ENCODE measurements at regions not wholly inside any gene's neighbourhood (a gene's known extent, or its start where the extent isn't known, plus 50 kb on each side); places are given as distances from the start of the nearest gene placed in this dataset.

GRCh38 chr18:40048886-40049650 lies 1906.0 kb upstream of the PIK3C3 start:
- Histone ChIP-seq H3K4me3 (replicated peaks; ENCODE audit: low read depth, low read length) (no peak overlapping the region), H3K36me3 (ENCODE audit: control insufficient read depth, insufficient read depth, low read length) (no peaks in the 10 kb centered on the region), H3K27me3 (replicated peaks; ENCODE audit: control insufficient read depth, insufficient read depth, low read length) (no peaks in the 10 kb centered on the region)
- TF ChIP-seq CTCF (IDR thresholded peaks at IDR 0.05; ENCODE audit: insufficient read depth, low read length, poor library complexity, severe bottlenecking) = no peak
- no peak for DNase-seq (ENCODE audit: extremely low read depth, insufficient read length)

GRCh38 chr18:40048253-40048652 lies 1906.8 kb upstream of the PIK3C3 start:
- no peaks in the 10 kb centered on the region for H3K27me3 ChIP-seq (replicated peaks; ENCODE audit: control insufficient read depth, insufficient read depth, low read length)
- no peak for DNase-seq (ENCODE audit: extremely low read depth, insufficient read length)
- TF ChIP-seq CTCF (IDR thresholded peaks at IDR 0.05; ENCODE audit: insufficient read depth, low read length, poor library complexity, severe bottlenecking) = no peak
- no peak overlapping the region for H3K4me3 ChIP-seq (replicated peaks; ENCODE audit: low read depth, low read length)
- H3K36me3 ChIP-seq (ENCODE audit: control insufficient read depth, insufficient read depth, low read length) = no peaks in the 10 kb centered on the region

- no peak overlapping the region for H3K4me3 ChIP-seq (replicated peaks; ENCODE audit: low read depth, low read length)
- no peak for TF ChIP-seq CTCF (IDR thresholded peaks at IDR 0.05; ENCODE audit: insufficient read depth, low read length, poor library complexity, severe bottlenecking)
- H3K27me3 ChIP-seq (replicated peaks; ENCODE audit: control insufficient read depth, insufficient read depth, low read length) = no peaks in the 10 kb centered on the region
- H3K36me3 ChIP-seq (ENCODE audit: control insufficient read depth, insufficient read depth, low read length) = no peaks in the 10 kb centered on the region
- no peak for DNase-seq (ENCODE audit: extremely low read depth, insufficient read length)
These were observed 1908.4 kb upstream of the PIK3C3 start for GRCh38 chr18:40046596-40046995.

- no peak for TF ChIP-seq CTCF (IDR thresholded peaks at IDR 0.05; ENCODE audit: insufficient read depth, low read length, poor library complexity, severe bottlenecking)
These were observed 1913.1 kb upstream of the PIK3C3 start for GRCh38 chr18:40041951-40042350.

GRCh38 chr18:40040574-40040973 lies 1914.5 kb upstream of the PIK3C3 start:
- Histone ChIP-seq H3K27me3 (replicated peaks; ENCODE audit: control insufficient read depth, insufficient read depth, low read length) (no peaks in the 10 kb centered on the region), H3K36me3 (ENCODE audit: control insufficient read depth, insufficient read depth, low read length) (no peaks in the 10 kb centered on the region), H3K4me3 (replicated peaks; ENCODE audit: low read depth, low read length) (no peak overlapping the region)
- no peak for TF ChIP-seq CTCF (IDR thresholded peaks at IDR 0.05; ENCODE audit: insufficient read depth, low read length, poor library complexity, severe bottlenecking)
- DNase-seq (ENCODE audit: extremely low read depth, insufficient read length) = no peak

More at GRCh38 chr18:40041951-40042350, 1913.1 kb upstream of the PIK3C3 start:
- Histone ChIP-seq H3K36me3 (ENCODE audit: control insufficient read depth, insufficient read depth, low read length) (no peaks in the 10 kb centered on the region), H3K4me3 (replicated peaks; ENCODE audit: low read depth, low read length) (no peak overlapping the region), H3K27me3 (replicated peaks; ENCODE audit: control insufficient read depth, insufficient read depth, low read length) (no peaks in the 10 kb centered on the region)
- DNase-seq (ENCODE audit: extremely low read depth, insufficient read length) = no peak

Measured in GM06990 (cell line).